A673 (cell line): ENCODE measurements at regions not wholly inside any gene's neighbourhood (a gene's known extent, or its start where the extent isn't known, plus 50 kb on each side); places are given as distances from the start of the nearest gene placed in this dataset.
"Not testable (repeated sequence)": the region's sequence is repeated elsewhere in the genome, so short reads cannot be mapped to it uniquely, and the experiment has no call there.

ENCODE experiments used
- BruUV-seq: library from RNA; stranded (reverse); fragments of 400-500 nt; replicated peaks from 2 replicates; lab custom pipeline; 2021; lab: Mats Ljungman, UMichigan
- CTCF ChIA-PET: fragments of 300-600 bp; sonication (Branson Sonifier 250); formaldehyde crosslinking; loops from one replicate; lab custom pipeline; 2022; ENCODE audit warnings: antibody characterized with exemption; lab: Charles Lee
- POLR2A ChIA-PET: fragments of 300-600 bp; sonication (Branson Sonifier 250); formaldehyde crosslinking; loops from one replicate; lab custom pipeline; 2022; ENCODE audit warnings: antibody characterized with exemption; ENCODE audit not compliant: low non-redundant PET; lab: Charles Lee
- DNase-seq: peaks from one replicate; pipeline ENCODE4 v3.0.0-alpha.2; 2015; ENCODE audit warnings: low spot score
- H3K27ac ChIP-seq: fragments of 200-600 bp; sonication (generic); 2 replicates; pipeline ENCODE4 v1.5.1; 2016; ENCODE audit warnings: mixed run types, low read depth, mild to moderate bottlenecking, mixed read lengths, antibody characterized with exemption, low read length; ENCODE audit not compliant: poor library complexity, severe bottlenecking
- H3K27me3 ChIP-seq: fragments of 200-600 bp; sonication (generic); replicated peaks from 2 replicates; pipeline ENCODE4 v1.6.1; 2017; ENCODE audit warnings: mixed run types, low read depth, mild to moderate bottlenecking, mixed read lengths, antibody characterized with exemption, low read length; ENCODE audit not compliant: insufficient read depth, poor library complexity
- H3K36me3 ChIP-seq: fragments of 200-600 bp; sonication (generic); 2 replicates; pipeline ENCODE4 v1.6.1; 2016; ENCODE audit warnings: mixed run types, mild to moderate bottlenecking, mixed read lengths, antibody characterized with exemption, low read length; ENCODE audit not compliant: insufficient read depth, poor library complexity, severe bottlenecking
- H3K4me1 ChIP-seq: fragments of 200-600 bp; sonication (generic); 2 replicates; pipeline ENCODE4 v1.6.1; 2017; ENCODE audit warnings: mixed run types, mild to moderate bottlenecking, mixed read lengths, antibody characterized with exemption, low read length; ENCODE audit not compliant: insufficient read depth, poor library complexity, severe bottlenecking
- H3K4me3 ChIP-seq: fragments of 200-600 bp; sonication (generic); 2 replicates; pipeline ENCODE4 v1.5.1; 2016; ENCODE audit warnings: low read depth, mixed run types, mild to moderate bottlenecking, mixed read lengths, low read length; ENCODE audit not compliant: poor library complexity, severe bottlenecking
- H3K9me3 ChIP-seq: fragments of 200-600 bp; sonication (generic); 2 replicates; pipeline ENCODE4 v1.6.1; 2016; ENCODE audit warnings: mixed run types, low read depth, mild to moderate bottlenecking, mixed read lengths, antibody characterized with exemption, low read length; ENCODE audit not compliant: poor library complexity, severe bottlenecking
- EZH2 ChIP-seq: fragments of 200-600 bp; sonication (generic); IDR thresholded peaks from 2 replicates; pipeline ENCODE4 v1.6.1; 2017; ENCODE audit warnings: borderline replicate concordance, low read depth, mild to moderate bottlenecking, mixed read lengths, antibody characterized with exemption, low read length; ENCODE audit not compliant: poor library complexity, severe bottlenecking
- intact Hi-C: fragments of 100-400 bp; cut with micrococcal nuclease; formaldehyde crosslinking; loops from one replicate; pipeline ENCODE4 v1.10.0; 2022; ENCODE audit not compliant: unreplicated experiment
- TF ChIP-seq, protein P1 (sequence below): fragments of 300-800, 200-600 bp; sonication (generic); conservative IDR thresholded peaks from 2 replicates; pipeline ENCODE4 v1.5.1; 2017; ENCODE audit warnings: low read depth, mild to moderate bottlenecking, antibody characterized with exemption, low read length, moderate library complexity, mixed read lengths

GRCh38 chr3:75237477-75237876 is 426.7 kb upstream of the FRG2C start:
- no TSS peak for BruUV-seq
- CTCF ChIA-PET: no interaction called here

DNA sequence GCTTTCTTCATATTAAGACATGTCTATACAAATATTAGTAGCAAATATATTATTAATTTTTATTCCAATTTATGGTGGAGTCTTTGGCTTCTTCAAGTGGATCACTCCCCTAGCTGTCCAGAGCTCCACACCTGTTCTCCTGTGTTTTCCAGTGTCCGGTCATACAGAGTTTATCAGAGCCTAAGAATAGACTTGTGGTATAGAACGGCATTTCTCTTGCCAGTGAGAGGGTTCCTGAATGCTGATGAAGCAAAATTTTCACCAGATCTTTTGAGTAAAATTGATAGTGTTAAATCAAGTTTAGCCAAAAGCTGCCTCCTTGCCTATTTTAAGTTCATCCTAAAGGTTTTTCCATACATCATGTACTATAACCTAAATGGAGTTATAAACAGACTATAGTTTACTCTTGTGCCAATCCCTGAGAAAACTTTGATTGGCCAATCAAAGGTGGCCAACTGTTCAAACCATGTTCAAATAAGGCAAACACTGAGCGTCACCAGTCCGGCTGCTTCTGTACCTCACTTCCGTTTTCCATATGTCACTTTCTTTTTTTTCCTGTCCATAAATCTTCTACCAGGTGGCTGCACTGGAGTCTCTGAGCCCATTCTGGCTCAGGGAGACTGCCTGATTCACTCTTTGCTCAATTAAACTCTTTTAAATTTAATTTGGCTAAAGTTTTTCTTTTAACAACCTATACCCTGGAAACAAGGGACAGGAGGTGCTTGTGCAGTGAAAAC is 422.7 kb upstream of the FRG2C start:
- DNase-seq, intact Hi-C loops, H3K27me3 ChIP-seq, POLR2A ChIA-PET, CTCF ChIA-PET, H3K9me3 ChIP-seq, H3K4me1 ChIP-seq, H3K4me3 ChIP-seq, BruUV-seq, H3K27ac ChIP-seq, H3K36me3 ChIP-seq: not testable (repeated sequence)

More at GRCh38 chr3:75237477-75237876, 426.7 kb upstream of the FRG2C start:
- no peak for DNase-seq
- Histone ChIP-seq H3K9me3 (no peaks in the 10 kb centered on the region), H3K27ac (no peak overlapping the region), H3K36me3 (no peaks in the 10 kb centered on the region), H3K4me1 (no peaks in the 10 kb centered on the region), H3K27me3 (no peaks in the 10 kb centered on the region), H3K4me3 (no peak overlapping the region)
- POLR2A ChIA-PET: no interaction called here
- intact Hi-C loops: no loop called here
- TF ChIP-seq, protein P1, sequence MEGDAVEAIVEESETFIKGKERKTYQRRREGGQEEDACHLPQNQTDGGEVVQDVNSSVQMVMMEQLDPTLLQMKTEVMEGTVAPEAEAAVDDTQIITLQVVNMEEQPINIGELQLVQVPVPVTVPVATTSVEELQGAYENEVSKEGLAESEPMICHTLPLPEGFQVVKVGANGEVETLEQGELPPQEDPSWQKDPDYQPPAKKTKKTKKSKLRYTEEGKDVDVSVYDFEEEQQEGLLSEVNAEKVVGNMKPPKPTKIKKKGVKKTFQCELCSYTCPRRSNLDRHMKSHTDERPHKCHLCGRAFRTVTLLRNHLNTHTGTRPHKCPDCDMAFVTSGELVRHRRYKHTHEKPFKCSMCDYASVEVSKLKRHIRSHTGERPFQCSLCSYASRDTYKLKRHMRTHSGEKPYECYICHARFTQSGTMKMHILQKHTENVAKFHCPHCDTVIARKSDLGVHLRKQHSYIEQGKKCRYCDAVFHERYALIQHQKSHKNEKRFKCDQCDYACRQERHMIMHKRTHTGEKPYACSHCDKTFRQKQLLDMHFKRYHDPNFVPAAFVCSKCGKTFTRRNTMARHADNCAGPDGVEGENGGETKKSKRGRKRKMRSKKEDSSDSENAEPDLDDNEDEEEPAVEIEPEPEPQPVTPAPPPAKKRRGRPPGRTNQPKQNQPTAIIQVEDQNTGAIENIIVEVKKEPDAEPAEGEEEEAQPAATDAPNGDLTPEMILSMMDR: no peak
- no peak for TF ChIP-seq EZH2

GRCh38 chr3:75242012-75242735 is 422.0 kb upstream of the FRG2C start:
- Histone ChIP-seq H3K36me3 (no peaks in the 10 kb centered on the region), H3K27me3 (no peaks in the 10 kb centered on the region), H3K4me1 (no peaks in the 10 kb centered on the region), H3K9me3 (no peaks in the 10 kb centered on the region), H3K4me3 (no peak overlapping the region), H3K27ac (no peak overlapping the region)
- no peak for DNase-seq
- TF ChIP-seq EZH2: no peak
- TF ChIP-seq, protein P1: no peak
- intact Hi-C loops: no loop called here
- no TSS peak for BruUV-seq
- ChIA-PET POLR2A (no interaction called here), CTCF (interaction anchor here (0.6 kb wide), 1 partner anchor 24 kb away, joined by 5 read pairs; no protein-coding TSS in a partner anchor)
